ENCODE measurements at regions not wholly inside any gene's neighbourhood (a gene's known extent, or its start where the extent isn't known, plus 50 kb on each side); places are given as distances from the start of the nearest gene placed in this dataset.

DNA sequence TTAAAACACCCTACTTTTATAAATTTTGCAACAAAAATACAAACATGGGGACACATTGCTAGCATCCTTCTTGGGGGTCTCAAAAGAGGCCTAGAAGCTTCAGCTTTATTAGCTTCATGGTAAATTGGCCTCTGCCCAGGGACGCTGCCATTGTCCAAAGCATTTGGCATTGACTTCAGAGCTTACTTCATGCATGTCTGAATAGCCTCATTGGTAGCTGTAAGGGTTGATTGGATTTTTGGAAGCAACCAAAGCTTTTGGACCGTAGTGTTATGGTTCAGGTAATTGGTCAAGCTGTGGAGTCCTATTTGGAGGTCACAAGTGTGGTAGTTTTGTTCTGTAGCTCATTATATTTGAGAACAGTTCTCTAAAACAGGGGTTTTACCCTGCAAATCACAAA lies 411.7 kb upstream of the SLC24A2 start:
- DNase-seq (ENCODE audit: low read depth in 2 of 3, low spot score in 1 of 3) = no peak

DNA sequence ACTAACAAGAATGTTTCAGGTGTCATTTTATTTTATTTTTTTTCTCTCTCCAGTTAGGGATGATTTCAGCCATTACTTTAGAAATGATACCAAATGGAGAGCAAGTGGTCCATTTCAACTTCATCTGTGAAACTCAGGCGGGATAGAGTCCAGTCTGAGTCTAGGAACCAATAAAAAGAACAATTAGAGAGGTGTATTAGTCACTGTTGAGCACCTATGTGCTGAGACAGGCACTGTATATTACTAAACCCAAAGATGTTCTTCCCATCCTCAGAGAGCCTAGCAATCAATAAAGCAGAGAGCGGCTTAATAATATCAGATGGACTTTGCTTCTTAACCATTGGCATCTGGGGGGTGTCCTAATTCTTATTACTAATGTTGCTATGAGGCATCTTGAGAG lies 410.3 kb upstream of the SLC24A2 start:
- no peak for DNase-seq (ENCODE audit: low read depth in 2 of 3, low spot score in 1 of 3)

GRCh38 chr9:20197976-20198685 lies 409.3 kb upstream of the SLC24A2 start:
- no peak for DNase-seq (ENCODE audit: low read depth in 2 of 3, low spot score in 1 of 3)

GRCh38 chr9:20191228-20191840 lies 402.5 kb upstream of the SLC24A2 start:
- no peak for DNase-seq (ENCODE audit: low read depth in 2 of 3, low spot score in 1 of 3)

DNA sequence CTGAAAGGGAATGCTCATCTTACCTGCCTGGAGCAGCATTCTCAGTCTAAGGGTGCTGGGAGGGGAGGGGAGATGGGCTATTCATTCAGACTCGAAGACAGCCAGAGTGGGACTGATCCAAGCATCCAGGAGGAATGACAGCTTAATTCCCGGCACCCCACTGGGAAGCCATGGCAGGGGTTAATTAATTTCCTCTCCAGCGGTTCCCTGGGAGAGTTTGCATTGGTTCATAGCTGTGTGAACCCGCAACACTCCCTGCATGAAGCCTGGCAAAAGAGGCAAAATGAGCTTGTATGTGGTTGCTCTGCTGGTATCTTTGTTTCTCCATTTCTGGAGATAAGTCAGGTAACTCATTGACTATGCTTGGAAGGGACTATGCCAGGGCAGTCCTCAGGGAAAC lies 401.0 kb upstream of the SLC24A2 start:
- no peak for DNase-seq (ENCODE audit: low read depth in 2 of 3, low spot score in 1 of 3)

DNA sequence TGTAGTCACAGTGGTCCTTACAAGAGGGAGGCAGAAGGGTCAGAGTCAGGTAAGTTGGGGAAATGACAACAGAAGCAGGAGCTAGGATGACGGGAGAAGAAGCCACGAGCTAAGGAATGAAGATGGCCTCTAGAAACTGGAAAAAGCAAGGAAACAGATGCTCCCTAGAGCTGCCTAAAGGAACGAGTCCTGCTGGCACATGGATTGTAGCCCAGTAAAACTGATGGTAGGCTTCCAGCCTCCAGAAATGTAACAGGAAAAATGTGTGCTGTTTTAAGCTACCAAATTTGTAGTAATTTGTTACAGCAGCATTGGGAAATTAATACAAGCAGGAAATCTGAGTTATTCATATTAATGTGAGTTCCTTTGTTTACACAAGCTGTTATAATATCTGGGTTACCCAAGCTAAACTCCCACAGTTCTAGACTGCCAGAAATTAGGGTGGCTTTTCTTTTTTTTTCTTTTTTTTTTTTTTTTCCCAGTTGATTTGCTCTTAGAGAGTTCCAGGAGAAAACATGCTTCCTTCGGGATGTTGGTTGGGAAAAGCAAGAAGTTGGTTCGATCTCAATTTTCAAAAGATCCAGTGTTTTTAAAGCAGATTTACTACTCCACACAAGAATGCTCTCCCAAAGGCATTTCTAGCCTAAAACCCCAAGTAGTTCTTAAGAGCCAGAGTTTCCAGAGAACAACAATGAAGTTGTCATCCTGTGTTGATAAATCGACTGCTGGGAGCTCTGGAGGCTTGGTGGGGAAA lies 400.0 kb upstream of the SLC24A2 start:
- no peak for DNase-seq (ENCODE audit: low read depth in 2 of 3, low spot score in 1 of 3)

GRCh38 chr9:20187318-20187717 lies 398.5 kb upstream of the SLC24A2 start:
- no peak for DNase-seq (ENCODE audit: low read depth in 2 of 3, low spot score in 1 of 3)

DNA sequence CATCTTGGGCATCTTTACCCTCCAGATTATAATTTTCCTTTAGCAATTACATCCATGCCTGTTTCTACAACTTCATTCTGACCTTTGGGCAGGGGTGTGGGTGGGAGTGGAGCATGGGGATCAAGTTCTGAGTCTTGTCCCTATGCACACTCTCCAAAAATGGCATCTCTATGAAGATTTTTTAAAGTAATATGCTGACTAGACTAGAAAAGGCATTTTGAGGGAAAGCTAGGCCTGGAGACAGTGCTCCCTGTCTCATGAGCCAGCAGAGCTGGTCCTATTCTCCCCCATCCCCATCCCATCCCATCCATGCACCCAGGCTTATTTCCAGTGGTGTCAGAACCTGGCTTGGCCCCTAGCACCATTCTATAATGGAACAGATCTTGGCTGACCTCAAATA lies 398.0 kb upstream of the SLC24A2 start:
- no peak for DNase-seq (ENCODE audit: low read depth in 2 of 3, low spot score in 1 of 3)

GRCh38 chr9:20186231-20186630 lies 397.4 kb upstream of the SLC24A2 start:
- no peak for DNase-seq (ENCODE audit: low read depth in 2 of 3, low spot score in 1 of 3)

DNA sequence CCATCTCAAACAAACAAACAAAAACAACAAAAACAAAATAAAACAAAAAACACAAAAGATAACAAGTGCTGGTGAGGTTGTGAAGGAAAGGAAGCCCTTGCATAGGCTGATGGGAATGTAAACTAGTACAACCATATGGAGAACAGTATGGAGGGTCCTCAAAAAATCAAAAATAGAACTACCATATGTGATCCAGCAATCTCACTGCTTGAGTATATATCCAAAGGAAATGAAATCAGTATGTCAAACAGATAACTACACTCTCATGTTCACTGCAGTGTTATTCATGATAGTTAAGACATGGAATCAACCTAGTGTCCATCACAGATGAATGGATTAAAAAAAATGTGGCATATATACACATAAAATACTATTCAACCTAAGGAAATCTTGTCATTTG lies 395.7 kb upstream of the SLC24A2 start:
- no peak for DNase-seq (ENCODE audit: low read depth in 2 of 3, low spot score in 1 of 3)

- DNase-seq (ENCODE audit: low read depth in 2 of 3, low spot score in 1 of 3) = no peak
Observed at GRCh38 chr9:20178679-20179078, 389.8 kb upstream of the SLC24A2 start.

DNA sequence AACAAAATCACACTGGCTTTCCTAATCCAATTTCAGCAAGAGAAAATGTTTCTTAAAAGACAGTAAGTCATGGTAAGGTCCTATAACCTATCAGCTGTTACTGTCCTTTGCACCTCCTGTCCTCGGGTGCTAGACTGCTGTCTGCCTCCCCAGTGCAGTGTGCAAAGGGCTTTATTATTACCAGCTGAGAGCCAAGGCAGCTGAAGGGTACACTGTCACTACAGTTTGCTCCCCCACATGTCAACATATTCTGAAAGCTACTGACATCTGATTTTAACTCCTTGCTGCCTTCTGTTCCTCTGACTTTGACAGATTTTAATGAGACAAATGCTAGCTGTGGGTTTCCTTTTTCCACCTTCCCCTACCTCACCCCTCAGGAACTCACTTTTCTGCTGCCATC lies 389.4 kb upstream of the SLC24A2 start:
- DNase-seq (ENCODE audit: low read depth in 2 of 3, low spot score in 1 of 3) = no peak

GRCh38 chr9:20170122-20170521 lies 381.3 kb upstream of the SLC24A2 start:
- no peak for DNase-seq (ENCODE audit: low read depth in 2 of 3, low spot score in 1 of 3)

DNA sequence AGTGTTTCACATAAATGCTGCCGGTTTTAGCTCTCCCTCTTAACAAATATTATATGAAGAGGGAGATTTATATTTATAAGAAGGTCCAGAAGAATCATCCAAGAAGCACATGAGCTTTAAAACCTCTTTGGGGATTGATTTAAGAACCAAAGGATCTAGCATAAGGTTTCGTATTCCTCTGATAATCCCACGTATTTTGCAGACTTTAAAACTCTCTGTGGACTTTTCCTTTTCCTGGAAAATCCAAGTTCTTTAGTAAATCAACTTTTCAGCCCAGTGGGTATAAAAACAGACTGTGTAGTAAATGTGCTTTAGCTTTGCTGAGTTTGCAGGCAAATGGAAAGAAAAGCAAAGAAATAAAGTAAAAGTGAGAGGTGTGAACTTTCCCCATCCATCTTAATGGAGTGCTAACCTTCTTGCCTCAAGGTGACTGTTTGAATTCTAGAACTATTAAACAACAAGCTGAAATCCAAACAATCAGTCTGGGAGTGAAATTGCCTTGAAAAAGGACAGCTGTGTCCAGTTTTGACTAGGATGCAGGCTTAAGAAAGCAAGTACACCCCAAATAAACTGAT lies 363.4 kb upstream of the SLC24A2 start:
- no peak for DNase-seq (ENCODE audit: low read depth in 2 of 3, low spot score in 1 of 3)

DNA sequence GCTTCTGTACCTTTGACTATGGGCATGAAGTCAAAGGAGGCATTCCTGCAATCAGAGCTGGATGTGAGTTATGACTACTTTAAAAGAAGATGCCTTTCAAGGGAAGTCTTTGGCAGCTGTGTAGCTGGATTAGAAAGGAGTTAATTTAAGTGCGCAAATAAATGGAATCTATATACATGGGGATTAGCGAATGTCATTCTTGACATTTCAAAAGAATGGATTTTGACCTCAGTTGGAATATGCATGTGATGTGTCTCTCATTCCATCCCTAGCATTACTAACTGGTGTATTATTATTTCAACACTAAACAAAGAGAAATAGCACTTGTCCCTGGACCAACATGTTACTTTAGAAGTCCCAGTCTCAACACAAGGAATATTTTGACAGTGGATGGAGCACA lies 359.6 kb upstream of the SLC24A2 start:
- no peak for DNase-seq (ENCODE audit: low read depth in 2 of 3, low spot score in 1 of 3)

DNA sequence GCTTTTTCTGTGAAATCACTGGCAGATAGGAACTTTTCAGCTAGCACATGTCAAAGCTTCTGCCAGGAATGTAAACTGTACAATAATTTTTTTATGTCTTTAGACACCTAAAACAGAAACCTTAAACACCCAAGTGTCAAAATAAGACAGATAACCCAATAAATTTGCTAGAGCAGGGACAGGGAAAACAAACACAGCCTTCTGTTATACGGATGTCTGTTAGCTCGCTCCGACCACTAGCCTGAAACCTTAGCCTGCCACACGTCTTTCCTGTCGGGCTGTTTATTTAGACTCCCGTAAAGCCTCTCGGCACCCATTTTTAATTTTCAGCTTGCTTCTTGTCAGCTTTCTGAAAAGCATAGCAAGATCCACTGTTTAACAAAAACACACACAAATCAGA lies 355.4 kb upstream of the SLC24A2 start:
- DNase-seq (ENCODE audit: low read depth in 2 of 3, low spot score in 1 of 3) = no peak

DNA sequence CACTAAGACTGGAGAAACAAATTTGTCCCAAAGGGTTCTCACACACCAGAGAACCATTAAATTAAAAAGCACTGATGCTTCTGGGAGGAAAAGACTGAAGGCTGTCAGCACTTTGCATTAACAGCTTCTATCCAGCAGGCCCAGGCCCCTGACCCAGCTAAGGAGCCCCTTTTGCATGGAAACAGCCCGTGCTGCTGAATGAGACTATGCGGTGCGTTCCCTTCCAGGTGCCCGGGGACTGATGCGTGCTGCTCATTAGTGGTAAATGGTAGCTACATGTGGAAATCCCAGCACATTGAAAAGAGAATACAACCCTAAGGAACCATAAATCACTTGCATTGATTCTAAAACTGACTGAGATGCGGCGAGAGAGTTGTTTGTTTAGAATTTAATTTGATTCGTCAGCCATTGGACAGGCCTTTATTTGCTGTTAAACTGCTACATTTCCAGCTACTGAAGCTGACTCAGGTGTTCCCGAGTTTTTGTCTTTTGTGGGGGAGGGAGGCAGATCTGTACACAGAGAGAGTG lies 351.0 kb upstream of the SLC24A2 start:
- no peak for DNase-seq (ENCODE audit: low read depth in 2 of 3, low spot score in 1 of 3)

DNA sequence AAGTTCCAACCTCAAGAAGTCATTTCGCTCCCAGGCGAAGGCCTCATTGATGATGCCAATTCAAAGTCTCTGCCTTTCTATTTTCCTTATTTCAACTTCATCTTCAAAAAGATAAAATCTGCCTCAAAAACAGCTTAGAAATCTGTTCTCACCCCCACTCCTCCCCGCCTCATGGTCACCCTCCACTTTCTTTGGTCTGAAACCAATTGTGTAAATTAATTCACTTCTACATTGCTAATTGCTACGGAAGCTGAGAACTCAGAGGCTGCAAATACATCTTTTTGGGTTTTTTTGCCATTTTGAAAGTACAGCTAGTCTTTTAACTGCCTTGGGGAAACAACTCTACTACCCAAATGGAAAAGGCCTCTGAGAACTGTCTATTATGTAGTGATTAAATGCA lies 350.0 kb upstream of the SLC24A2 start:
- no peak for DNase-seq (ENCODE audit: low read depth in 2 of 3, low spot score in 1 of 3)

DNA sequence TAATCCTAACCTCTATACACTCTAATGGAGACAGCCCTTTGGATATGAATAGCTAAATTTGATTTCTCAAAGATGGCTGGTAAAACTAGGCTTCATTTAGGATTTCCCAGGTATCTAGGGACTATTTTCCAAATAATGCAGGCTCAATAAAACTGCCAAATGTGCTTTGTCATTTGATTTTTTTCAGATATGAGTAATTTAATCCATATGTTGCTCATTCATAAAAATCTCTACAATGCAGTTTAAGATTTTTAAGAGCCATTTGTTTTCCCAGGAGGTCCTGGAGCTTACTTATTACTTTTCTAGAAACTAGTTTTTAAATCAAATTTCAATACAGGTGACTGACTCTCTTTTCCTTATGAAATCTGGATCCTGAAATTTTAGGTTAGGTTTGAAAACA lies 349.3 kb upstream of the SLC24A2 start:
- DNase-seq (ENCODE audit: low read depth in 2 of 3, low spot score in 1 of 3) = no peak

- no peak for DNase-seq (ENCODE audit: low read depth in 2 of 3, low spot score in 1 of 3)
Observed at GRCh38 chr9:20137425-20137824, 348.6 kb upstream of the SLC24A2 start.

DNA sequence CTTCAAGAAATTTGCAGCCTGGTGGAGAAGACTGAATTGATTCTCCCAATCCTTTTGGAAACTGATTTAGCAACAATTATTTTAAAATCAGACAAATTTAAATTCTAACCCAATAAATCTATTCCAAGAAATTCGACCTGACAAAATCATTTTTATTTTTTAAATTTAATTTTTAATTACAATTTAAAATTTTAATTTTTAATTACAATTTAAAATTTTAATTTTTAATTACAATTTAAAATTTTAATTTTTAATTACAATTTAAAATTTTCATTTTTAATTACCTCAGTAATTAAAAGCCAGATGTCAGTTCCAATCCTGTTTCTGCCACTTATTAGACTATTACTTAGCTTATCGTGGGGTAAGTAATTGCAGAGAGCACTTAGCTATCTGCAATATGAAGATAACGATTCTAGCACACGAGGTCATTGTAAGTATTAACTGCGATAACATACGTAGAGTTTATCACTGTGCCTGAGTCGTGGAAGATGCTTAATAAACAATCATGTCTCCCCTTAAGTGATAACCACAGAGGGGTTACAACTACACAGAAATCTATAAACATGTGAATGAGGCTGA lies 346.4 kb upstream of the SLC24A2 start:
- DNase-seq (ENCODE audit: low read depth in 2 of 3, low spot score in 1 of 3) = no peak

- no peak for DNase-seq (ENCODE audit: low read depth in 2 of 3, low spot score in 1 of 3)
Observed at GRCh38 chr9:20125727-20126126, 336.9 kb upstream of the SLC24A2 start.

All from stimulated activated CD4-positive, alpha-beta T cell treated with anti-CD3 and anti-CD28 coated beads, Interleukin-12 subunit alpha, Interleukin-12 subunit beta, amount 100 ng/mL, for 48 hours (primary cell).